ENCODE measurements at regions not wholly inside any gene's neighbourhood (a gene's known extent, or its start where the extent isn't known, plus 50 kb on each side); places are given as distances from the start of the nearest gene placed in this dataset.

DNA sequence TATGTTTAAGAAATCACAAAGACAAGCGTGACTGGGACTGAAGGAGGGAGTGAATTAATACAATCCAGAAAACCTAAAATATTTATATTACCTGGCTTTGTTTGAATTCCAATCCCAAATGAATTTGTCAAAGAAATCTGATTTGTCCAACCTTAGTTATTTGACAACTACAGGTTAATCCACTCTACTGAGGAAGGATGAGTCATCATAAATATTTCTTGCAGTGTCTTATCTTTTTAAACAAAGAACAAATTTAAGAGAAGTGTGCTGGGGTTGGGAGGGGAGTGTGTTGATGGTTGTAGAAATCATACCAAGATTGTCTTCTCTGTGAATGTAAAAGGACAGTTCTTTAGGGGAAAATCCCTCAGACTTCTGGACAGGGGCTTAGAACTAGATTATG, 1106.3 kb upstream of the SLC39A10 start:
- TF ChIP-seq, protein P1, sequence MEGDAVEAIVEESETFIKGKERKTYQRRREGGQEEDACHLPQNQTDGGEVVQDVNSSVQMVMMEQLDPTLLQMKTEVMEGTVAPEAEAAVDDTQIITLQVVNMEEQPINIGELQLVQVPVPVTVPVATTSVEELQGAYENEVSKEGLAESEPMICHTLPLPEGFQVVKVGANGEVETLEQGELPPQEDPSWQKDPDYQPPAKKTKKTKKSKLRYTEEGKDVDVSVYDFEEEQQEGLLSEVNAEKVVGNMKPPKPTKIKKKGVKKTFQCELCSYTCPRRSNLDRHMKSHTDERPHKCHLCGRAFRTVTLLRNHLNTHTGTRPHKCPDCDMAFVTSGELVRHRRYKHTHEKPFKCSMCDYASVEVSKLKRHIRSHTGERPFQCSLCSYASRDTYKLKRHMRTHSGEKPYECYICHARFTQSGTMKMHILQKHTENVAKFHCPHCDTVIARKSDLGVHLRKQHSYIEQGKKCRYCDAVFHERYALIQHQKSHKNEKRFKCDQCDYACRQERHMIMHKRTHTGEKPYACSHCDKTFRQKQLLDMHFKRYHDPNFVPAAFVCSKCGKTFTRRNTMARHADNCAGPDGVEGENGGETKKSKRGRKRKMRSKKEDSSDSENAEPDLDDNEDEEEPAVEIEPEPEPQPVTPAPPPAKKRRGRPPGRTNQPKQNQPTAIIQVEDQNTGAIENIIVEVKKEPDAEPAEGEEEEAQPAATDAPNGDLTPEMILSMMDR (IDR thresholded peaks at IDR 0.05) = no peak
- TF ChIP-seq POLR2A (IDR thresholded peaks at IDR 0.05) = no peak
- no peak for TF ChIP-seq EP300 (IDR thresholded peaks at IDR 0.05)

Data from sigmoid colon (tissue), 4 donors.